ENCODE measurements at regions not wholly inside any gene's neighbourhood (a gene's known extent, or its start where the extent isn't known, plus 50 kb on each side); places are given as distances from the start of the nearest gene placed in this dataset.

GRCh38 chr9:100673249-100673648 is 95.4 kb downstream of the CAVIN4 start:
- POLR2A ChIA-PET = no interaction called here

GRCh38 chr9:100674419-100675122 is 96.7 kb downstream of the CAVIN4 start:
- BruUV-seq (replicated peaks) = no TSS peak
- no peaks in the 10 kb centered on the region for H3K9me3 ChIP-seq (ENCODE audit: control insufficient read depth, insufficient read depth, low read depth, low read length)
- H3K36me3 ChIP-seq (ENCODE audit: control insufficient read depth, insufficient read depth, low read length) = no peaks in the 10 kb centered on the region
- H3K27me3 ChIP-seq (ENCODE audit: control insufficient read depth, insufficient read depth, low read length) = no peaks in the 10 kb centered on the region
- POLR2A ChIA-PET = no interaction called here
- CTCF ChIA-PET = no interaction called here
- ATAC-seq (no peak), DNase-seq (ENCODE audit: low read depth, low spot score) (no peak)
- no peak overlapping the region for H3K4me3 ChIP-seq (ENCODE audit: low read depth in 2 of 2, low read length in 2 of 2)
- in situ Hi-C loops (cut with HindIII; ENCODE audit: low pct_unique_long_range_greater_than_20kb, low sequenced_read_pairs) (no loop called here), intact Hi-C loops (cut with micrococcal nuclease; ENCODE audit: unreplicated experiment) (no loop called here)
- TF ChIP-seq POLR2AphosphoS5 (IDR thresholded peaks at IDR 0.05; ENCODE audit: low read depth, low read length) (no peak), CTCF (IDR thresholded peaks at IDR 0.05) (no peak), REST (IDR thresholded peaks at IDR 0.05; ENCODE audit: insufficient read depth in 1 of 2, low read depth in 2 of 2, low read length in 1 of 2) (no peak), TCF7L2 (IDR thresholded peaks at IDR 0.05; ENCODE audit: low read depth, low read length) (no peak), SIN3A (IDR thresholded peaks at IDR 0.05; ENCODE audit: borderline replicate concordance, insufficient read depth, low read depth, low read length) (no peak)
- no peaks in the 10 kb centered on the region for H3K4me1 ChIP-seq (ENCODE audit: control insufficient read depth, insufficient read depth, low read length)
- no peak overlapping the region for H3K27ac ChIP-seq (ENCODE audit: low read length)

More at GRCh38 chr9:100673249-100673648, 95.4 kb downstream of the CAVIN4 start:
- TF ChIP-seq REST (IDR thresholded peaks at IDR 0.05; ENCODE audit: insufficient read depth in 1 of 2, low read depth in 2 of 2, low read length in 1 of 2) = no peak
- TF ChIP-seq POLR2AphosphoS5 (IDR thresholded peaks at IDR 0.05; ENCODE audit: low read depth, low read length) = no peak
- no peak for TF ChIP-seq TCF7L2 (IDR thresholded peaks at IDR 0.05; ENCODE audit: low read depth, low read length)
- no peak for TF ChIP-seq SIN3A (IDR thresholded peaks at IDR 0.05; ENCODE audit: borderline replicate concordance, insufficient read depth, low read depth, low read length)
- TF ChIP-seq CTCF (IDR thresholded peaks at IDR 0.05) = no peak
- no TSS peak for BruUV-seq (replicated peaks)
- Histone ChIP-seq H3K4me3 (ENCODE audit: low read depth in 2 of 2, low read length in 2 of 2) (no peak overlapping the region), H3K4me1 (ENCODE audit: control insufficient read depth, insufficient read depth, low read length) (no peaks in the 10 kb centered on the region), H3K27ac (ENCODE audit: low read length) (no peak overlapping the region), H3K9me3 (ENCODE audit: control insufficient read depth, insufficient read depth, low read depth, low read length) (no peaks in the 10 kb centered on the region), H3K36me3 (ENCODE audit: control insufficient read depth, insufficient read depth, low read length) (no peaks in the 10 kb centered on the region), H3K27me3 (ENCODE audit: control insufficient read depth, insufficient read depth, low read length) (no peaks in the 10 kb centered on the region)
- no peak for DNase-seq (ENCODE audit: low read depth, low spot score)
- in situ Hi-C loops (cut with HindIII; ENCODE audit: low pct_unique_long_range_greater_than_20kb, low sequenced_read_pairs) = no loop called here
- ATAC-seq = no peak
- intact Hi-C loops (cut with micrococcal nuclease; ENCODE audit: unreplicated experiment) = no loop called here
- CTCF ChIA-PET = no interaction called here

Data from Panc1 (cell line).